ENCODE measurements at regions not wholly inside any gene's neighbourhood (a gene's known extent, or its start where the extent isn't known, plus 50 kb on each side); places are given as distances from the start of the nearest gene placed in this dataset.
"Not testable (repeated sequence)": the region's sequence is repeated elsewhere in the genome, so short reads cannot be mapped to it uniquely, and the experiment has no call there.

GRCh38 chr10:35874311-35875015 lies 232.4 kb upstream of the FZD8 start:
- Histone ChIP-seq H2AFZ (no peak overlapping the region), H3K9me3 (ENCODE audit: control insufficient read depth, low read length) (no peaks in the 10 kb centered on the region), H3K36me3 (ENCODE audit: control insufficient read depth, insufficient read depth, low read length) (no peaks in the 10 kb centered on the region), H3K79me2 (no peaks in the 10 kb centered on the region), H3K4me2 (ENCODE audit: low read length) (no peak overlapping the region), H3K27ac (no peak overlapping the region), H3K27me3 (ENCODE audit: control insufficient read depth, insufficient read depth, low read length) (no peaks in the 10 kb centered on the region), H3K4me1 (no peaks in the 10 kb centered on the region), H3K4me3 (ENCODE audit: low read depth, low read length) (no peak overlapping the region), H3K9ac (no peak overlapping the region)
- no peak for TF ChIP-seq CTCF (IDR thresholded peaks at IDR 0.05)

- no peak for TF ChIP-seq CTCF (IDR thresholded peaks at IDR 0.05)
- H3K9ac ChIP-seq = no peak overlapping the region
- no peak overlapping the region for H3K4me2 ChIP-seq (ENCODE audit: low read length)
- no peak overlapping the region for H3K4me3 ChIP-seq (ENCODE audit: low read depth, low read length)
- H3K9me3 ChIP-seq (ENCODE audit: control insufficient read depth, low read length) = no peaks in the 10 kb centered on the region
- no peaks in the 10 kb centered on the region for H3K36me3 ChIP-seq (ENCODE audit: control insufficient read depth, insufficient read depth, low read length)
- no peaks in the 10 kb centered on the region for H3K27me3 ChIP-seq (ENCODE audit: control insufficient read depth, insufficient read depth, low read length)
- no peak overlapping the region for H2AFZ ChIP-seq
- H3K4me1 ChIP-seq = no peaks in the 10 kb centered on the region
- no peak overlapping the region for H3K27ac ChIP-seq
- H3K79me2 ChIP-seq = no peaks in the 10 kb centered on the region
Measured at GRCh38 chr10:35872671-35873070, 230.6 kb upstream of the FZD8 start.

- Histone ChIP-seq H3K9me3 (ENCODE audit: control insufficient read depth, low read length) (no peaks in the 10 kb centered on the region), H3K27me3 (ENCODE audit: control insufficient read depth, insufficient read depth, low read length) (no peaks in the 10 kb centered on the region), H3K79me2 (no peaks in the 10 kb centered on the region), H3K36me3 (ENCODE audit: control insufficient read depth, insufficient read depth, low read length) (no peaks in the 10 kb centered on the region), H3K9ac (no peak overlapping the region), H3K27ac (no peak overlapping the region), H2AFZ (no peak overlapping the region), H3K4me1 (no peaks in the 10 kb centered on the region), H3K4me2 (ENCODE audit: low read length) (no peak overlapping the region), H3K4me3 (ENCODE audit: low read depth, low read length) (no peak overlapping the region)
- no peak for TF ChIP-seq CTCF (IDR thresholded peaks at IDR 0.05)
Measured at GRCh38 chr10:35870665-35871310, 228.7 kb upstream of the FZD8 start.

GRCh38 chr10:35858676-35859283 lies 216.7 kb upstream of the FZD8 start:
- H3K9me3 ChIP-seq (ENCODE audit: control insufficient read depth, low read length); H3K4me2 ChIP-seq (ENCODE audit: low read length); H3K27ac ChIP-seq; H3K79me2 ChIP-seq; H2AFZ ChIP-seq; H3K4me3 ChIP-seq (ENCODE audit: low read depth, low read length); H3K27me3 ChIP-seq (ENCODE audit: control insufficient read depth, insufficient read depth, low read length); H3K9ac ChIP-seq; H3K36me3 ChIP-seq (ENCODE audit: control insufficient read depth, insufficient read depth, low read length); H3K4me1 ChIP-seq: not testable (repeated sequence)

GRCh38 chr10:35857860-35858259 lies 215.8 kb upstream of the FZD8 start:
- H3K27me3 ChIP-seq (ENCODE audit: control insufficient read depth, insufficient read depth, low read length) = no peaks in the 10 kb centered on the region
- H3K9me3 ChIP-seq (ENCODE audit: control insufficient read depth, low read length) = no peaks in the 10 kb centered on the region
- no peak overlapping the region for H3K27ac ChIP-seq
- H3K4me2 ChIP-seq (ENCODE audit: low read length) = no peak overlapping the region
- no peak overlapping the region for H3K4me3 ChIP-seq (ENCODE audit: low read depth, low read length)
- H2AFZ ChIP-seq = no peak overlapping the region
- no peak overlapping the region for H3K9ac ChIP-seq
- no peak for TF ChIP-seq CTCF (IDR thresholded peaks at IDR 0.05)
- no peaks in the 10 kb centered on the region for H3K4me1 ChIP-seq
- no peaks in the 10 kb centered on the region for H3K36me3 ChIP-seq (ENCODE audit: control insufficient read depth, insufficient read depth, low read length)
- no peaks in the 10 kb centered on the region for H3K79me2 ChIP-seq

All from parathyroid adenoma (tissue), 2 donors.